GM18508 (cell line): ENCODE measurements at regions not wholly inside any gene's neighbourhood (a gene's known extent, or its start where the extent isn't known, plus 50 kb on each side); places are given as distances from the start of the nearest gene placed in this dataset.

Experiments
- ATAC-seq: cut with Tn5 transposase; IDR thresholded peaks from one replicate; pipeline ENCODE4 v1.9.1; 2021; ENCODE audit warnings: moderate number of reproducible peaks; ENCODE audit not compliant: insufficient read depth, unreplicated experiment

DNA sequence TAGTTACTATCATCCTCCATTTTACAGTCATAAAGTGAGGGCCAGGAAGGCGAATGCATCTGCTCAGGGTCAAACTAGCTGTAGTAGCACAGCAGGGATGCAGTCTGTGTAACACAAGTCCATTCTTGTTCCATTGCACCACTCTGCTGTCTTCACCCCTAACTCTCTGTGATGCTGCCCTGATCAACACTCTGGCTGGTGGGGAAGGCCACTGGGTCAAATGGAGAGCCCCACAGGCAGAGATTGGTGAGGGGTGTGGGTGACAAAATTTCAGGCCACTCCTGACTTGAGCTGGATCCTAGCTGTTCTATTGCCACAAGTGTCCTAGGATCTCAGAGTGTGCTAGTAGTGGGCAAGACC lies 136.5 kb downstream of the PJA1 start:
- no peak for ATAC-seq

DNA sequence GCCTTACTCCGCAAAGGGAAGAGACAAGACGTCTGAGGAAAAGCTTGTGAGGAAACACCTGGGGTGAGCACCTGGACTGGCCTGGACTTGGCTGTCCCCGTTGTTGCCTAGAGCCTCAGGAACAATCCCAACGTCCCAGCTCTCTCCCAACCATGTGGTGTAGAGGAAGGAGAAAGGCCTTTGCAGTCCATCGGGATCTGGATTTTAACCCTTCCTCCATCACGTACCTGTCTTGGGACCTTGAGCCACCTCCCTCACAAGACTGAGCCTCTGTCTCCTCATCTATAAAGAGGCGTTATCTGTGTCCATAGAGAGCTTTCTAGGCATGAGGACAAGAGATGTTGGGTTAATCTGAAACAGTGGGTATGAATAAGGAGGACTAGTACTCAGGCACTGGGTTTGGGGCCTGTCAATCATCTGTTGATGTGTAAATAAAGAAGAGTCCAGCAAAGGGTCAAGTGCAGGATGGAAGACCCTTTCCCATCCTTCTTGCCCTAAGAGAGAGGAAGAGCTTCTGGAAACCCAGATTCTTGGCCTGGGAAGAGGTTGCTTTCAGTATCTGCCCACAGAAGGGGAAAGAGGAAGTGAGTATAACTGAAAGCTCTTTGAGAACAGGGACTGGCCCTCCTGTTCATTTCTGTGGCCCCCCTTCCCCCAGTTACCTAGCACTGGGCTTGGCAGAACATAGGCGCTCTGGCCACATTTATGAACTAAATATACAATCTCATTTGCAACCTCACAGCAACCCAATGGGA lies 137.1 kb downstream of the PJA1 start:
- ATAC-seq, result peak; percentile 82

DNA sequence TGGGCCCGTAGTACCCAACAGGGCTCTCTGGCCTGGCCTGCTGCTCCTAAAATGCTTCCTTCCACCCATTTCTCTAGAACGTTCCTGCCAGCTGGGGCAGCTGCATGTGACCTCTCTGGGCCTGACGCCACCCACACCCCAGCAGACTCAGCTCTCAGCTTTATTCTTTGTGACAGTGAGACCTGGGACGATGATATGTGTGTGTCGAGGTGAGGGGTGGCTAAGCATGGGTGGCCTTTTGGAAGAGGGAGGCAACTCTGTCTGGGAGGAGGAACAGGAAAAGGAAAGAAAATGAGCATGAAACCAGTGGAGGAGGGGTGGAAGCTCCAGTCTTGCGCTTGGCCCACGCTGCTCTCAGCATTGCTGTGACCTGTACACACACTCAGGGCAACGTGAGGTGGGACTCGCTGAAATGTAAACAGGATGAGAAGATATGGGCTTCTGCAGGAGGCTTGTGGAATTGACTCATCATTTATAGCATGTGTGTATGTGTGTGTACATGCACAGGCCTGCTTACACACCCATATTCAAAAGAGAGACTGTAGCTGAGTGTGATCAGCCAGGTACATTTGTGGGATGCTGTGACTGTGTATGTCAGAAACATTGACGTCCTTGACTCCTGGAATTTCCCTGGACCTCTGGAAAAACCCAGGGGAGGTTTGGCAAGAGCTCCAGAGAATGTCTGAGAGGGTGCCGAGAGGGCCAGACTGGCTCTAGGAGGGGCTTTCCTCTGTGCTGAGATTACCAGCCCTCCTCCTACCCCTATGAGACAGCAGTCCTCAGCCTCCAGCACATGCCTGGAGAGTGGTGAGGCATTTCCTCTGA lies 137.9 kb downstream of the PJA1 start:
- ATAC-seq, result peak; percentile 31

DNA sequence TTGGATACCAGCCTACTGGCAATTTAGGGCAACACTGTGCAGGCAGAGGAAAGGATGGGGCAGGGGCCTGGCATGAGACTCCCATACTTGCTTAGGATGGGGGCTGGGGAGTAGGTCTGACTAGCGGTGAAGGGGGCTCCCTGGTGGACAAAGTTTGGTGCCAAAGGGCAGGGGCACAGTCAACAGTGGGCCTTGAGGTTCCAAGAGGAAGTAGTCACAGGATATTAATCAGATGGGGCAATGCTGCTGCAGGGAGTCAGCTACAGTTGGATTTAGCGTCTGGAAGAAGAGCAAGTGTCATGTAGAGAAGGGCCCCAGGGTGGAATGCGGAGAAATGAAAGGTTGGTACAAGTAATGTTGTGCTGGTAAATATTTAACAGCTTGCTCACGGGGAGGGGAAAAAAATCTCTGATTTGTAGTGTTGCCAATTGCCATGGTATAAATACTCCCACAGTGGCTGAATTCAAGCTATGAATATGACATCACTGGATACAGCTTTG lies 139.4 kb downstream of the PJA1 start:
- ATAC-seq, result no peak

DNA sequence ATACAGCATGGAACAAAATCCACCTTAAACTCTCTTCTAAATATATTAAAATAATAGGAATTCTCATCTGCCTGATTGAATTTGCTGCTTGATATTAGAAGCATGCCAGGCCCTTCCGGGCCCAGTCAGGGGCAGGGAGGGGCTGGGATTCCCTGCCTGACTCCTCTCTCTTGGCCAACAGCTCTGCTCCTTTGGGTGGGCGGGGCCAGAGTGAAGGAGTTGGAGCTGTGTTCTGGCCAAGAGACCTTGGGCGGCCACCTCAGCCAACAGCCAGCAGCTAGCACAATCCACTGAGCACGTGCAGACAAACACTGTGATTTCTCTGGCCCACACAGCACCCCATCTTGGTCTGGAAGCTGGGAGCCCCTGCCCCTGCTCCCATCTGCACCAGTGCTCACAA lies 140.3 kb downstream of the PJA1 start:
- ATAC-seq, result no peak

DNA sequence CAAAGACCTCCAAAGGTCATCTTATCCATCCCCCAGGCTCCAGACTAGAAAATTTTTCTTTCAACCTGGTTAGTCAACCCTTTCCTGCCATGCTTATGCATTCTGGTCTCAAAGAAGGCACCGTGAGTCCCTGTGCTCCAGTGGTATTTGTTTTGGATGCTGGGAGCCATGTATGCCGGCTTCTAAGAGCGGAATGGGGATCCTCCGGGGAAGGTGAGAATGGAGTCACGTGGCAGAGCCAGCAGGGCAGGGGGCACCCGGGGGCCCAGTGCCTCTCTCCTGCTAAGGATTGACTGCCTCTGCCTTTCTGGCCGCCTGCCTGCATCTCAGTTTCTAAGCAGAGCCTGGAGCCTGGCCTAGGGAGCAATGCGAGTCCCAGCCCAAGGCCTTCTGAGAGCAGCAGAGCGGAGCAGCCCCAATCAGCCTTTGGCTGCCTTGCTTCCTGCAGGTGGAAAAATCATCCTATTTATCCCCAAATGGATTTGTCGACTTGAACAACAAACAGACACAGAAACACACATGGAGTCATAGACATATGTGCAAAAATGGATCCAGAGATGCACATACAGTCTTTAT lies 141.0 kb downstream of the PJA1 start:
- ATAC-seq, result no peak

DNA sequence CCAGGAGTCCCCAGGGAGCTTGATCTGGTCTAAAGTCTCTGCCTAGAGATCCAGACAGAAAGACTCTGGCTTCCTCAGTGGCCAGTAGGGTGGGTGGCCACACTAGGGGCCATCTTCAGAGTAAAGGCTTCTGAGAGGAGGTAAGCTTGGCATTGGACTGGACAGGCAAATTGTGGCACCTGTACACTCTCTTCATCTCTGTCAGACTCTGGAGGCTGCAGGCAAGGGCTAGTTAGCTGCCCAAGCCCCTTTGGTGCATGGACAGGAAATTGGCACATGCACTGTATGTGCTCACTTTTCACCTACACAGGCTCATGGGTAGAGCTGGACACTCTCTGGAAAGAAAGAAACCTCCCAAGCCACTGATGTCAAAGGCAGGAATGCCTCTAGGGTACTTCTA lies 142.8 kb downstream of the PJA1 start:
- ATAC-seq, result no peak

DNA sequence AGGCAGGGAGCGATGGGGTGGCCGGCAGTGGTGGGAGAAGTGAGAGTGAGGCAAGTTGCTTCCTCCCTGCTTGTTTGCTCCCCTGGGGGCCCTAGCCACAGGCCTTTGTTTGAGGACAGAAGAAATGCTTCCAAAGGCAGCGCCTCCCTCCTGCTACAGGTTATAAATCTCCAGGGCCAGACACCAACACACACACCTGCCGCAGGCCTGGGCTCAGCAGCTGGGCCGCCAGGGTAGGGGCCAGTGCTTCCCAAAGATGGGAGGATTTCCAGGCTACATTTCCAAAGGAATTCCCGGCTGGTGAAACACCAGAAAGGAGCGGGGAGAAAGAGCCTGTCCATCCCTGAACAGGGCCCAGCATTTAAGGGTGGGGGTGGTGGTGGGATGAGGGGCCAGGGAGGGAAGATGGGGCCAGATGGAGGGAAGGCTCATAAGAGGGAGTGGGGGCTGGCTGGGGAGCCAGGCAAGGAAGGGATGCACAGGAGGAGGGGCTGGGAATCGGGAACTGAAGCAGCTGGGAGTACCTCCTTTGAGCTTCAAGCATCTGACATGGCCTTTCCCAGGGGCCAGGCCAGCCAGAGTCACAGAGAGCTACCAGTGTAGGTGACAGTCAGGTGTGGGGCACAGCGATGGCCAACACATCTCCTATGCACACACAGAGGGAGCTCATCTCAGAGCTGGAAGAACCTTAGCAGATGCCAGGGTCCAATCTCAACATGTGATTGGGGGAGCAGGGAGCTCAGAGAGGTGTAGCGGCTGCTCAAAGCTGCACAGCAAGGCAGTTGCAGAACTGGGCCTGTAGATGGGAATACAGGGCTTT lies 143.9 kb downstream of the PJA1 start:
- no peak for ATAC-seq

DNA sequence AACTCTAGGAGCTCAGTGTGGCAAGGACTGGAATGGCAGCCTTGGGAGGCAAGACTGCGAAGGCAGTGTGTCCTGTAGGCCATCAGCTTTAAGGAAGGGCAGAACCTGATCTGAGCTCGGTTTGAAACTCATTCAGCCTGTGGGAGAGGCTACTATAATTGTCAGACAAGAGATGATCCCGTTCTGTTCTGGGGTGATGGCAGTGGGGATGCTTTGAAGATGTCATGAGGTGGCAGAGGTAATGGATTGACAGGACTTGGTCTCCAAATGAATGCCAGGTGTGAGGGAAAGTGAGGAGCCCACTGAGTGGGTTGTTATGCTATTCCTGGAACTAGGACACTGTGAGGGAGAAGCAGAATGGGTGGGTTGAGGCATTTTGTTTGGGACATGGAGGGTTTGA lies 144.9 kb downstream of the PJA1 start:
- ATAC-seq, result no peak

DNA sequence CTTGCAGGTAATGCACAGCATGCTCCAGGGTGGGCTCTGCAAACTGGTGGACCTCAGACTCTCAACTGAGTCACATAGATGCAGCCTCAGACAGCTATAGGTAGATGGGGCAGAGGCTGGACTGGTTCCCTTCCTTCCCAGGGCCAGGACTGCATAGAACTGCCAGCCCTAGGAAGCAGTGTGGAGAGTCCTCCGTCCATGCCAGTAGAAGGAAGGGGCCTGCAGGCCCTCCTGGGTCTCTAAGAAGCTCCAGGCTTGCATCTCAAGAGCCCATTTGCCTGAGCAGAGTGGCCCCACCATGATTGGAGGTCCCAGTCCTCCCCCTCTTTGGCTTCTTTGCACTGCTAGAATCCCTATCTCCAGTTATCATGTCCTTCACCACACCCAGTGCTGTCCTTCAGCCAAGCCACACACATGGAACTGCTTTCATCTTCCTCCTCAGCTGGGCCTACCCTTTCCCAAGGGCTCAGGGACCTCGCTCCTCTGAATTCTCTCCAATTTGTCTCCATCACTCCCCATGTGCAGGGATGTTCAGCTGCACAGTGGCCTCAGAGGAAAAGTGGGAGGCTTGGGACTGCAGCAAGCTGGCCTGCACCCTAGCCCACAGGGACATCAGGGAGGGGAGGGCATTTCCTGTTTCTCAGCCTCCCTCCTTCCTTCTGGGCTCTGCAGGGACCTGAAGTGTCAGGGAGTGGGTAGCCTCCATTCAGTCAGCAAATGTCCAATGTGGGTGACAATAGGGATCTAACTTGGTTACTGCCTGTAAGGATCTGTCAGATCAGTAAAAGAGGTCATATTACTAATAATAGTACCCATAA lies 146.0 kb downstream of the PJA1 start:
- ATAC-seq, result no peak

DNA sequence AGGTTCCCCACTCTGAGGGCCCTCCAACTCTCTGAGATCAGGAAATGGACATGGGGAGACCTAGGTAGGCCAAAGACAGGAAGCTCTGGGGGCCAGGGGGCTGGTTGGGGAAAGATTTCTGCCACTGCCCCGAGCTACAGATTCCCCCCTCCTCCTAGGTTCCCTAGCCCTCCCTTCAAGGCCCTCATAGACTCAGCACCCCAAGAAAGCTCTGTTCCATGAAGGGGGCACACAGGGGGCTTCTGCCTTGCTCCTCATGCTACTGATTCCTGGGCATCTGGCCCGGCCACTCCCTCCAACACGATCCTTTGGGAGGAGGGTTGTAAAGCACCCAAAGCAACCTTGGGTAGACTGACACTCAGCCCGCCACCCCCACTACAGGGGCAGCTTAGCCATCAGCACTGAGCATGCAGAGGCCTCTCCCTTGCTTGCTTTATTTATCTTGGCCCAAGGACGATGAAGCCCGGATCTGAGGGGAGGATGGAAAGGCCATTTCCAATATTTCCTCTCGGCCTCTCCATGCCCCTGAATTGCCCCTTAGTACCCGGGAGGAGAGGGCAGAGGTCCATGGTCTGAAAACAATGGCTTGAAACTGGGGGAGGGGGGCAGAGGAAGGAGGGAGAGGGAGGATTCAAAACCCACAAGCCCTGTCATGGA lies 146.7 kb downstream of the PJA1 start:
- no peak for ATAC-seq

DNA sequence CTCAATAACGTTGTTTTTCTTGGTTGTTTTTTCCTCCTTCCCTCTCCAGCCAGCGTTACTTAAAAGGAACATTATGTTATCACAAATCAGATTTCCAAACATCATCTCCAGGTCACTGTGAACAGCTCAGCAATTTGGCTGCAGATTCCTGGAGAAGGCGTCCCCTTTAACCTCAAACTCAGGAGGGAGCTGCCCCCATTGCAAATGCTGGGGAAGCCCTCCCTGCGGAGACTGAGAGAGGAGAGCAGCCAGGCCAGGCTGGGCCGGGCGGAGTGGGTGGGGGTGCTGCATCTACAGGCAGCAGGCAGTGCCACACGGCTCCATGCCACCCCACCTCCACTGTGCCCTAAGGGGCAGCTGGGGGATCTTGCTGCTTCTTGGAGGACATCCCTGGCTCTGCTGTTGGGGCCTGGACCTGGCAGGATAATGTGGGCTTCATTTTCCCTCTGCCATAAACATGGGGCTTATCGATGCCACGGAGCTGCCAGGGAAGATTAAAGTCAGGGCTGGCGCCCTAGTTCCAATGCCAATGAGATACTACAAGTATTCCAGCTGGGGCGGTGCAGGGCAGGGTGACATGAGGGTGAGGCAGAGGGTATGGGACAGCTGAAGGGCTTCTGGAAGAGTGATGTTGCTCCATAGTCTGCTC lies 148.8 kb downstream of the PJA1 start:
- ATAC-seq, result no peak

DNA sequence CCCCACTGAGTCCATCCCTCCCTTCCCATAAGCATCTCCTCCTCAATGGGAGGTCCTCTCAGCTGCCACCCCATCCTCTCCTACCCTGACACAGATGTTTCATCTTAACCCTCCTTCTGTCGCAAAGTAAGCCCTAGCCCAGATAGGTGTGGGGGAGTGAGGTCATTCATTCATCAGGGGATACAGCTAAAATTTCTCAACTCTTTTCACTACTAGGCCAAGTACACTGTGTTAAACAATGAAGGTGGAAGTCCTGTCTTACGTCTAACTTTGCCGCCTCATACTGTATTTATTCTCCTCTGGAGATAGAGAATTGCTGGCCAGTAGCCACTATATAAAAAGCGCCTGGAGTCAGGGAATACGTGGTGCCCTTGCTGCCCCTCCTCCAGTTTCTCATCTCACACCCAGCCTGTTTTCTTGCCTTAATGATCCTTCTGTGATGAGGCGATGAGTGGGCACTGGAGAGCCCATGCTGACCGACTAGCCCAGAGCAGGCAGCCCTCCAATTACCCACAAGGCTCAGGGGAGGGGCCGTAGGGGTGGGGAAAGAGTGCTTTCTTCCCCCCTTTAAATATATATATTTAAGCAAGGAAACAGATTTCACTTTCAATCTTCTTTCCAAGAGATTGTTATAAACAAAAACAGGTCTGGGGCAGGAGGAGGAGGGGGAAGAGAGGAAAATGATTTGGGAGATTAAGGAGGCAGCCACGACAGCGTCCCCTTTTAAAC lies 149.5 kb downstream of the PJA1 start:
- ATAC-seq, result no peak

DNA sequence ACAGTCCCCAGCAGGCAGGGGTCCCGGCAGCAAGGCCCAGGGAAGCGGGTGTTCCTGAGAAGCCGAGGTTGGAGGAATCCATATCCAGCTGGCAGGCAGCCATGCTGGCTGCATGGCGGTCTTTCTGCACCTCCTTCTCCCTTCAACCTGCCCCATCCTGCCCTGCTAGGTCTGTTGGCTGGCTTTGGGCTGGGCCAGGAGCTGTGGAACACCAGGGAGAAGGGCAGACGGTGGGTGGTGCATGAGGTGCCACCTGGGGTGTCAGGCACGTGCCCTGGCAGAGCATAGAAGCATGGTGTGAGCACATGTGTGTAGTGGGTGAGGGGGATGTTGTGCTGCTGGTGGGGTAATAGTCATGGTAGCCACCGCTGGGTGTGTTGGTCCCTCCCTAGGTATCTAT lies 150.1 kb downstream of the PJA1 start:
- ATAC-seq, result no peak

DNA sequence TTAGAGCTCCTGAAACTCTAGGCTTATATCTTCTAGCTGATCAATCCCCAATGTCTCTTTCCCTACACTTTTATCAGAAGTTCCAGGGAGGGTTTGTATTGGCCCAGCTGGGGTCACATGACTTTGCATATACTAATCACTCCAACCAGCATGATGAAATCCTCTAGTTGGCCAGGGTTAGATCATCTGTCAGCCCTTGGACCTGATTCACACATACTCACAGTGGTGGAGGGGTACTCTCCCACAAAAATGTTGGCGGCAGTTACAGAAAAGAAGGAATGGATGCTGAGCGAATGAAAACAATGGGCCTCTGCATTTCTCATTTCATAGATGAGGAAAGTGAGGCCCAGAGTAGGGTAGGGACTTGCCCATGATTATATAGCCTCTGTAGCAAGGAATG lies 151.1 kb downstream of the PJA1 start:
- no peak for ATAC-seq

DNA sequence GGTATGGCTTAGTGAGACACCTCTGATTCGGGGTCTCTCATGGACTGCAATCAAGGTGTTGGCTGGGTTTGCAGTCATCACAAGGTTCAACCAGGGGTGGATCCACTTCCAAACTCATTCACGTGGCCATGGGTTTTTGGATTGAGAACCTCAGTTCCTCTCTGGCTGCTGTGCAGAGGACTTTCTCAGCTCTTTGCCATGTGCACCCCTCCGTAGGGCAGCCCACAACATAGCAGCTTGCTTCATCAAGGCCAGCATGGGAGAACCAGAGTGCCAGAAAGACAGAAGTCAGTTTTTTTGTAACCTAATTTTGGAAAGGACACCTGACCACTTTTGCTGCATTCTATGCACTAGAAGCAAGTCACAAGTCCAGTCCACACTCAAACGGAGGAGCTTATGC lies 154.9 kb downstream of the PJA1 start:
- ATAC-seq, result no peak

DNA sequence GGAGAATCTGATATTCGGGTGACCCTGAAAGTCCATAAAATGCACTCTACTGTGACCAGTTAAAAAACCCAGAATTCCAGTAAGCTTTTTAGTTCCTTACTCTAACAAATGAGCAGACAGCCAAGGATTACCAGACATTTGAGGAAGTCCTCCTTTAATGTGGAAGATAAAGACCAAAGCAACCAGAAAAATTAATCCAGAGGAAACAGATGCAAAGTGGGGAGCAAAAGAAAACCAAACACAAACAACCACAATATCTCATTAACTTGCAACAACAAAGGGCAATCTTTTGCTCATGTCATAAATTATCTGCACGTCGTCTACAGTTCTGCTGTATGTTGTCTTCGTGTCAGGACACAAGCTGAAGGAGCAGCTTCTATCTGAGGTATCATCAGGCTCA lies 164.4 kb downstream of the PJA1 start:
- ATAC-seq, result no peak

DNA sequence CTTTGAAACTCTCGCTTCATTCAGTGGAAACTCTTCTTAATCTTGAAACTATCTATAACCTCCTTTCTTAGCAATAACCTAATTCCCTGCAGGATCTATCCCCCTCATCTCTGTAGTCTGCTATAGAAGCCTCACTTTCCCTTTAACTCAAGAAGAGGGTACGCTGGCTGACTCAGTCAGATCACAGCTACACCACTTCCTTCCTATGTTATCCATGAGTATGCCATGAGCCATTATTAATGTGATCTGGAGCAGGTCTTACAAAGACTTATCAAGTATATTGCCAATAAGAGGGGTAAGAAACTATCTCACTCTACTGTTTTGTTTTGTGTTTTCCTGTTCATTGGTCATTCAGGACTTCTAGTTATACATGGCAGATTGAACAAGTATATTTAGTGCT lies 165.3 kb downstream of the PJA1 start:
- ATAC-seq, result no peak
